IMR-90 (cell line): ENCODE measurements at regions not wholly inside any gene's neighbourhood (a gene's known extent, or its start where the extent isn't known, plus 50 kb on each side); places are given as distances from the start of the nearest gene placed in this dataset.

Experiments
- ATAC-seq: fragments of 200-7000 bp; cut with Tn5 transposase; 2 replicates; pipeline ENCODE4 v1.9.1; 2020; ENCODE audit warnings: low read depth, mild to moderate bottlenecking, moderate library complexity
- BruUV-seq: library from RNA; stranded (reverse); fragments of 400-500 nt; replicated peaks from 2 replicates; lab custom pipeline; 2021; lab: Mats Ljungman, UMichigan
- CTCF ChIA-PET: fragments of 300-600 bp; formaldehyde crosslinking; extraction: SDS; loops from one replicate; lab custom pipeline; 2021; ENCODE audit warnings: antibody characterized with exemption; lab: Yijun Ruan, JAX
- POLR2A ChIA-PET: fragments of 300-600 bp; sonication (Branson Sonifier 250); formaldehyde crosslinking; loops from one replicate; lab custom pipeline; 2022; ENCODE audit warnings: antibody characterized with exemption; ENCODE audit not compliant: unreplicated experiment; lab: Charles Lee
- DNase-seq: peaks from one replicate; pipeline ENCODE4 v3.0.0; 2013
- H2AFZ ChIP-seq: replicated peaks from 2 replicates; pipeline ENCODE3; 2013; ENCODE audit warnings: low read length, mild to moderate bottlenecking; ENCODE audit not compliant: poor library complexity
- H2AK5ac ChIP-seq: 2 replicates; pipeline ENCODE4 v1.6.1; 2013; ENCODE audit warnings: low read depth, low read length, inconsistent platforms
- H2AK9ac ChIP-seq: replicated peaks from 2 replicates; pipeline ENCODE3; 2013; ENCODE audit warnings: mild to moderate bottlenecking, low read depth, low read length, moderate library complexity; ENCODE audit not compliant: poor library complexity
- H2BK120ac ChIP-seq: 2 replicates; pipeline ENCODE4 v1.6.1; 2013; ENCODE audit warnings: low read depth, low read length, inconsistent platforms
- H2BK15ac ChIP-seq: 3 replicates; pipeline ENCODE4 v1.6.1; 2013; ENCODE audit warnings: low read depth, low read length, inconsistent platforms
- H2BK20ac ChIP-seq: 2 replicates; pipeline ENCODE4 v1.6.1; 2013; ENCODE audit warnings: low read depth, mild to moderate bottlenecking, inconsistent platforms, low read length, moderate library complexity
- H2BK5ac ChIP-seq: 2 replicates; pipeline ENCODE4 v1.6.1; 2013; ENCODE audit warnings: mild to moderate bottlenecking, low read depth, low read length, inconsistent platforms; ENCODE audit not compliant: poor library complexity, severe bottlenecking
- H3K14ac ChIP-seq: replicated peaks from 2 replicates; pipeline ENCODE4 v1.6.1; 2013; ENCODE audit warnings: low read depth, low read length, inconsistent platforms
- H3K18ac ChIP-seq: 2 replicates; pipeline ENCODE4 v1.6.1; 2013; ENCODE audit warnings: low read depth, low read length, control low read depth
- H3K23ac ChIP-seq: 2 replicates; pipeline ENCODE4 v1.6.1; 2013; ENCODE audit warnings: low read depth, low read length, inconsistent platforms
- H3K27ac ChIP-seq: 2 replicates; pipeline ENCODE4 v1.5.1; 2013; ENCODE audit warnings: mild to moderate bottlenecking, control low read depth, low read length; ENCODE audit not compliant: insufficient read depth
- H3K27me3 ChIP-seq: 2 replicates; pipeline ENCODE4 v1.6.1; 2013; ENCODE audit warnings: low read length; ENCODE audit not compliant: control insufficient read depth, insufficient read depth
- H3K36me3 ChIP-seq: 2 replicates; pipeline ENCODE4 v1.6.1; 2013; ENCODE audit warnings: low read length, mixed read lengths; ENCODE audit not compliant: control insufficient read depth, insufficient read depth
- H3K4ac ChIP-seq: 2 replicates; pipeline ENCODE4 v1.6.1; 2013; ENCODE audit warnings: low read depth, low read length, inconsistent platforms
- H3K4me1 ChIP-seq: 2 replicates; pipeline ENCODE4 v1.6.1; 2013; ENCODE audit warnings: low read length, mixed read lengths; ENCODE audit not compliant: control insufficient read depth, insufficient read depth
- H3K4me2 ChIP-seq: 2 replicates; pipeline ENCODE4 v1.6.1; 2013; ENCODE audit warnings: low read depth, mild to moderate bottlenecking, control low read depth, low read length, moderate library complexity
- H3K4me3 ChIP-seq: 2 replicates; pipeline ENCODE4 v1.5.1; 2013; ENCODE audit warnings: low read depth, mild to moderate bottlenecking, control low read depth, low read length, moderate library complexity; ENCODE audit not compliant: insufficient read depth
- H3K56ac ChIP-seq: 2 replicates; pipeline ENCODE4 v1.6.1; 2013; ENCODE audit warnings: low read length, inconsistent platforms; ENCODE audit not compliant: insufficient read depth; ENCODE audit errors: extremely low read depth
- H3K79me1 ChIP-seq, 2 experiments: 2 replicates each; pipeline ENCODE4 v1.6.1; 2013; ENCODE audit warnings: low read length in 2 of 2, inconsistent platforms in 1 of 2, low read depth in 1 of 2
- H3K9ac ChIP-seq: 2 replicates; pipeline ENCODE4 v1.6.1; 2013; ENCODE audit warnings: low read depth, low read length, control low read depth
- H3K9me1 ChIP-seq: 2 replicates; pipeline ENCODE4 v1.6.1; 2013; ENCODE audit warnings: low read length, inconsistent platforms; ENCODE audit not compliant: insufficient read depth
- H3K9me3 ChIP-seq: 2 replicates; pipeline ENCODE4 v1.6.1; 2013; ENCODE audit warnings: low read length; ENCODE audit not compliant: control insufficient read depth, insufficient read depth
- H4K20me1 ChIP-seq: 2 replicates; pipeline ENCODE4 v1.6.1; 2013; ENCODE audit warnings: low read length, inconsistent platforms; ENCODE audit not compliant: insufficient read depth
- H4K5ac ChIP-seq: 2 replicates; pipeline ENCODE4 v1.6.1; 2013; ENCODE audit warnings: mild to moderate bottlenecking, low read depth, low read length, control low read depth
- H4K8ac ChIP-seq, 2 experiments: 2 replicates each; pipeline ENCODE4 v1.6.1; 2013; ENCODE audit warnings: low read depth in 2 of 2, low read length in 2 of 2, control low read depth in 1 of 2, inconsistent platforms in 1 of 2
- H4K91ac ChIP-seq: 2 replicates; pipeline ENCODE4 v1.6.1; 2013; ENCODE audit warnings: low read depth, low read length, inconsistent platforms; ENCODE audit not compliant: insufficient read depth
- BHLHE40 ChIP-seq: fragments of 150-350 bp; IDR thresholded peaks from 2 replicates; pipeline ENCODE4 v1.6.1; 2016; ENCODE audit warnings: mild to moderate bottlenecking, low read depth, low read length
- CEBPB ChIP-seq: IDR thresholded peaks from 2 replicates; pipeline ENCODE4 v1.6.1; 2012; ENCODE audit warnings: low read depth, low read length, improper control_type of control experiment
- CHD1 ChIP-seq: IDR thresholded peaks from 2 replicates; pipeline ENCODE4 v1.6.1; 2012; ENCODE audit warnings: low read depth, low read length, improper control_type of control experiment
- CTCF ChIP-seq: conservative IDR thresholded peaks from 2 replicates; pipeline ENCODE4 v1.5.1; 2012; ENCODE audit warnings: mild to moderate bottlenecking, low read depth, low read length, improper control_type of control experiment
- ELK1 ChIP-seq: fragments of 150-350 bp; IDR thresholded peaks from 2 replicates; pipeline ENCODE4 v1.6.1; 2016; ENCODE audit warnings: low read depth, mild to moderate bottlenecking, low read length, moderate library complexity, borderline replicate concordance
- FOS ChIP-seq: fragments of 150-350 bp; IDR thresholded peaks from 2 replicates; pipeline ENCODE4 v1.6.1; 2016; ENCODE audit warnings: low read depth, low read length
- MAFK ChIP-seq: IDR thresholded peaks from 2 replicates; pipeline ENCODE4 v1.6.1; 2012; ENCODE audit warnings: low read depth, low read length, improper control_type of control experiment
- MAZ ChIP-seq: IDR thresholded peaks from 2 replicates; pipeline ENCODE4 v1.6.1; 2012; ENCODE audit warnings: low read depth, mild to moderate bottlenecking, low read length, improper control_type of control experiment, moderate library complexity, borderline replicate concordance
- NFE2L2 ChIP-seq: fragments of 150-350 bp; IDR thresholded peaks from 2 replicates; pipeline ENCODE4 v1.6.1; 2016; ENCODE audit warnings: low read depth, mild to moderate bottlenecking, low read length
- POLR2A ChIP-seq: IDR thresholded peaks from 2 replicates; pipeline ENCODE4 v1.6.1; 2012; ENCODE audit warnings: mild to moderate bottlenecking, low read depth, low read length
- RAD21 ChIP-seq: IDR thresholded peaks from 2 replicates; pipeline ENCODE4 v1.6.1; 2012; ENCODE audit warnings: low read length, improper control_type of control experiment
- RCOR1 ChIP-seq: IDR thresholded peaks from 2 replicates; pipeline ENCODE4 v1.6.1; 2012; ENCODE audit warnings: mild to moderate bottlenecking, low read length, improper control_type of control experiment; ENCODE audit not compliant: insufficient replicate concordance
- RFX5 ChIP-seq: IDR thresholded peaks from 2 replicates; pipeline ENCODE4 v1.8.0; 2012; ENCODE audit warnings: low read depth, mild to moderate bottlenecking, low read length, moderate library complexity
- SMC3 ChIP-seq: fragments of 150-350 bp; IDR thresholded peaks from 2 replicates; pipeline ENCODE4 v1.6.1; 2016; ENCODE audit warnings: low read depth, mild to moderate bottlenecking, antibody characterized with exemption, low read length, moderate library complexity
- USF2 ChIP-seq: fragments of 150-350 bp; IDR thresholded peaks from 2 replicates; pipeline ENCODE4 v1.6.1; 2017; ENCODE audit warnings: mild to moderate bottlenecking, antibody characterized with exemption, low read length, low read depth
- WGBS, 2 experiments: methylation state at CpG; one replicate each; pipeline versions ENCODE4 v1.1.5 to v1.1.7; 2013; ENCODE audit warnings: missing lambda C conversion rate in 2 of 2; ENCODE audit not compliant: insufficient read length in 1 of 2; ENCODE audit errors: extremely low coverage in 2 of 2; 5-methylcytosine and 5-hydroxymethylcytosine counted together
- dilution Hi-C: fragments of 300-500 bp; cut with HindIII; formaldehyde crosslinking; loops from one replicate; pipeline ENCODE4 v1.14.3; 2018; ENCODE audit warnings: low sequenced_read_pairs; ENCODE audit not compliant: unreplicated experiment
- in situ Hi-C: fragments of 300-500 bp; cut with MboI; formaldehyde crosslinking; loops from 3 replicates; pipeline ENCODE4 v1.14.3; 2019; ENCODE audit warnings: low sequenced_read_pairs, inconsistent platforms, mixed read lengths
- intact Hi-C: fragments of 100-400 bp; cut with micrococcal nuclease; formaldehyde crosslinking; loops from 2 replicates; pipeline ENCODE4 v1.10.0; 2022

- Histone ChIP-seq H2AK9ac (no peak overlapping the region), H3K4ac (no peak overlapping the region), H3K56ac (no peak overlapping the region), H2BK120ac (no peak overlapping the region), H3K18ac (no peak overlapping the region), H4K8ac (no peak overlapping the region), H3K79me1 (no peaks in the 10 kb centered on the region), H2BK15ac (no peak overlapping the region), H4K5ac (no peak overlapping the region), H3K4me1 (no peaks in the 10 kb centered on the region), H3K14ac (no peak overlapping the region), H4K91ac (no peak overlapping the region), H3K27me3 (no peaks in the 10 kb centered on the region), H2AK5ac (no peak overlapping the region), H3K36me3 (no peaks in the 10 kb centered on the region), H2BK5ac (no peak overlapping the region), H3K9me3 (peaks cover 26% of the 10 kb centered on the region; the same call in 1 of the 2 replicates), H4K20me1 (no peaks in the 10 kb centered on the region), H3K4me3 (no peak overlapping the region), H2BK20ac (no peak overlapping the region), H3K9ac (no peak overlapping the region), H3K27ac (no peak overlapping the region), H3K4me2 (no peak overlapping the region), H2AFZ (no peak overlapping the region), H3K23ac (no peak overlapping the region), H3K9me1 (no peaks in the 10 kb centered on the region)
- in situ Hi-C loops (no loop called here), dilution Hi-C loops (no loop called here), intact Hi-C loops (no loop called here)
- BruUV-seq, result no TSS peak
- TF ChIP-seq CEBPB (no peak), ELK1 (no peak), RAD21 (no peak), POLR2A (no peak), MAZ (no peak), RFX5 (no peak), CTCF (no peak), USF2 (no peak), CHD1 (no peak), NFE2L2 (no peak), BHLHE40 (no peak), SMC3 (no peak), RCOR1 (no peak), FOS (no peak), MAFK (no peak)
- ChIA-PET POLR2A (no interaction called here), CTCF (no interaction called here)
- no CpG with 5 or more reads among the region's 2 CpGs for WGBS, 2 experiments
- no peak for ATAC-seq
- no peak for DNase-seq
Measured at GRCh38 chr12:118525216-118525615, 148.9 kb downstream of the SUDS3 start.
